Posterior vena cava (tissue), 2 donors: ENCODE measurements at regions not wholly inside any gene's neighbourhood (a gene's known extent, or its start where the extent isn't known, plus 50 kb on each side); places are given as distances from the start of the nearest gene placed in this dataset.

ENCODE experiments used
- DNase-seq: peaks from one replicate; pipeline ENCODE4 v3.0.0-alpha.2; 2020; ENCODE audit warnings: low spot score
- intact Hi-C, 2 donors: fragments of 100-400 bp; cut with DNase I; formaldehyde crosslinking; loops; one replicate each; pipeline versions ENCODE4 v1.14.1 to v1.14.2; 2022 to 2023
- donor health status: DM: yes; HTN: yes; CAD: no.
- donor health status: DM: yes; HTN: yes; CAD: no.

- DNase-seq, result no peak
- intact Hi-C loops, result no loop called here
These were observed 269.4 kb upstream of the SUCLG2 start for GRCh38 chr3:67923796-67924195.

GRCh38 chr3:67920969-67921368 is 266.6 kb upstream of the SUCLG2 start:
- intact Hi-C loops, result no loop called here
- no peak for DNase-seq

- intact Hi-C loops, result no loop called here
- no peak for DNase-seq
These were observed 265.9 kb upstream of the SUCLG2 start for GRCh38 chr3:67920311-67920710.

GRCh38 chr3:67916353-67916752 is 261.9 kb upstream of the SUCLG2 start:
- intact Hi-C loops, result no loop called here
- no peak for DNase-seq

GRCh38 chr3:67907735-67908134 is 253.3 kb upstream of the SUCLG2 start:
- intact Hi-C loops, result no loop called here
- no peak for DNase-seq

GRCh38 chr3:67906261-67906660 is 251.8 kb upstream of the SUCLG2 start:
- intact Hi-C loops, result no loop called here
- no peak for DNase-seq

- DNase-seq, result no peak
- intact Hi-C loops, result no loop called here
These were observed 247.3 kb upstream of the SUCLG2 start for GRCh38 chr3:67901681-67902080.

GRCh38 chr3:67898916-67899315 is 244.5 kb upstream of the SUCLG2 start:
- no peak for DNase-seq
- intact Hi-C loops, result no loop called here

- intact Hi-C loops, result no loop called here
- no peak for DNase-seq
These were observed 243.2 kb upstream of the SUCLG2 start for GRCh38 chr3:67897351-67898336.

- DNase-seq, result no peak
- intact Hi-C loops, result no loop called here
These were observed 241.7 kb upstream of the SUCLG2 start for GRCh38 chr3:67896130-67896529.

- intact Hi-C loops, result no loop called here
- no peak for DNase-seq
These were observed 240.1 kb upstream of the SUCLG2 start for GRCh38 chr3:67894510-67894909.

GRCh38 chr3:67884345-67884744 is 229.9 kb upstream of the SUCLG2 start:
- no peak for DNase-seq
- intact Hi-C loops, result no loop called here

- intact Hi-C loops, result no loop called here
- no peak for DNase-seq
These were observed 229.4 kb upstream of the SUCLG2 start for GRCh38 chr3:67883766-67884165.

GRCh38 chr3:67882981-67883380 is 228.6 kb upstream of the SUCLG2 start:
- intact Hi-C loops, result no loop called here
- no peak for DNase-seq

- no peak for DNase-seq
- intact Hi-C loops, result no loop called here
These were observed 221.8 kb upstream of the SUCLG2 start for GRCh38 chr3:67876261-67876660.

GRCh38 chr3:67875858-67876257 is 221.4 kb upstream of the SUCLG2 start:
- DNase-seq, result no peak
- intact Hi-C loops, result no loop called here

- intact Hi-C loops, result no loop called here
- no peak for DNase-seq
These were observed 220.9 kb upstream of the SUCLG2 start for GRCh38 chr3:67875338-67875737.

GRCh38 chr3:67870477-67870876 is 216.1 kb upstream of the SUCLG2 start:
- intact Hi-C loops, result no loop called here
- DNase-seq, result no peak

- intact Hi-C loops, result no loop called here
- no peak for DNase-seq
These were observed 212.2 kb upstream of the SUCLG2 start for GRCh38 chr3:67866571-67866970.

- intact Hi-C loops, result no loop called here
- DNase-seq, result no peak
These were observed 210.3 kb upstream of the SUCLG2 start for GRCh38 chr3:67864587-67865183.

- no peak for DNase-seq
- intact Hi-C loops, result no loop called here
These were observed 209.5 kb upstream of the SUCLG2 start for GRCh38 chr3:67863869-67864268.
